GM12872 (cell line): ENCODE measurements at regions not wholly inside any gene's neighbourhood (a gene's known extent, or its start where the extent isn't known, plus 50 kb on each side); places are given as distances from the start of the nearest gene placed in this dataset.

ENCODE experiments used
- CTCF ChIP-seq: IDR thresholded peaks from 3 replicates; pipeline ENCODE4 v1.5.1; 2011; ENCODE audit warnings: low read depth, mild to moderate bottlenecking, low read length, moderate library complexity; ENCODE audit not compliant: insufficient read depth

- TF ChIP-seq CTCF, result no peak
Observed at GRCh38 chr1:229964281-229964680, 102.8 kb upstream of the GALNT2 start.

- no peak for TF ChIP-seq CTCF
Observed at GRCh38 chr1:229970714-229971113, 96.3 kb upstream of the GALNT2 start.

GRCh38 chr1:229971141-229971540 lies 95.9 kb upstream of the GALNT2 start:
- TF ChIP-seq CTCF, result no peak

GRCh38 chr1:229972600-229973296 lies 94.3 kb upstream of the GALNT2 start:
- TF ChIP-seq CTCF, result peak; percentile 40

- no peak for TF ChIP-seq CTCF
Observed at GRCh38 chr1:229973297-229973612, 93.8 kb upstream of the GALNT2 start.

GRCh38 chr1:229975047-229975446 lies 92.0 kb upstream of the GALNT2 start:
- no peak for TF ChIP-seq CTCF

- no peak for TF ChIP-seq CTCF
Observed at GRCh38 chr1:229980009-229980408, 87.0 kb upstream of the GALNT2 start.
